SK-N-SH (cell line): ENCODE measurements at regions not wholly inside any gene's neighbourhood (a gene's known extent, or its start where the extent isn't known, plus 50 kb on each side); places are given as distances from the start of the nearest gene placed in this dataset.

Experiments used
- EP300 ChIP-seq, 2 experiments: IDR thresholded peaks; 2 replicates each; pipeline versions ENCODE4 v1.4.0 to v1.6.1; 2012; ENCODE audit warnings: borderline replicate concordance in 1 of 2, low read depth in 1 of 2, low read length in 1 of 2
- EZH2phosphoT487 ChIP-seq: fragments of 200-600 bp; sonication (generic); IDR thresholded peaks from 2 replicates; pipeline ENCODE4 v1.6.1; 2017; ENCODE audit warnings: low read depth, mixed run types, mild to moderate bottlenecking, antibody characterized with exemption, moderate library complexity, borderline replicate concordance
- JUND ChIP-seq: IDR thresholded peaks from 2 replicates; pipeline ENCODE4 v1.4.0; 2012
- MEF2A ChIP-seq: IDR thresholded peaks from 2 replicates; pipeline ENCODE4 v1.4.0; 2012; ENCODE audit warnings: low read depth, borderline replicate concordance
- MXI1 ChIP-seq: IDR thresholded peaks from 2 replicates; pipeline ENCODE4 v1.6.1; 2012; ENCODE audit warnings: mild to moderate bottlenecking, low read depth, low read length, improper control_type of control experiment
- POLR2AphosphoS5 ChIP-seq: IDR thresholded peaks from 2 replicates; pipeline ENCODE4 v1.6.1; 2012; ENCODE audit warnings: low read depth, low read length
- RAD21 ChIP-seq: IDR thresholded peaks from 2 replicates; pipeline ENCODE4 v1.6.1; 2012; ENCODE audit warnings: mild to moderate bottlenecking, low read length
- SMC3 ChIP-seq: IDR thresholded peaks from 2 replicates; pipeline ENCODE4 v1.6.1; 2012; ENCODE audit warnings: low read depth, low read length, improper control_type of control experiment
- TAF1 ChIP-seq: IDR thresholded peaks from 2 replicates; pipeline ENCODE4 v1.6.1; 2012; ENCODE audit warnings: low read depth, mild to moderate bottlenecking, low read length, moderate library complexity, borderline replicate concordance
- TF ChIP-seq, protein P1 (sequence below): fragments of 200-600 bp; sonication (generic); IDR thresholded peaks from 2 replicates; pipeline ENCODE4 v1.6.1; 2017; ENCODE audit warnings: antibody characterized with exemption, mild to moderate bottlenecking, moderate library complexity

GRCh38 chr2:12404497-12404896 lies 312.2 kb upstream of the TRIB2 start:
- TF ChIP-seq EZH2phosphoT487 (no peak), MEF2A (no peak), POLR2AphosphoS5 (no peak), JUND (no peak), TAF1 (no peak), MXI1 (no peak), RAD21 (no peak), SMC3 (no peak), EP300 (IDR thresholded peaks at IDR 0.05; ENCODE audit: borderline replicate concordance in 1 of 2, low read depth in 1 of 2, low read length in 1 of 2) (no peak)
- TF ChIP-seq, protein P1, sequence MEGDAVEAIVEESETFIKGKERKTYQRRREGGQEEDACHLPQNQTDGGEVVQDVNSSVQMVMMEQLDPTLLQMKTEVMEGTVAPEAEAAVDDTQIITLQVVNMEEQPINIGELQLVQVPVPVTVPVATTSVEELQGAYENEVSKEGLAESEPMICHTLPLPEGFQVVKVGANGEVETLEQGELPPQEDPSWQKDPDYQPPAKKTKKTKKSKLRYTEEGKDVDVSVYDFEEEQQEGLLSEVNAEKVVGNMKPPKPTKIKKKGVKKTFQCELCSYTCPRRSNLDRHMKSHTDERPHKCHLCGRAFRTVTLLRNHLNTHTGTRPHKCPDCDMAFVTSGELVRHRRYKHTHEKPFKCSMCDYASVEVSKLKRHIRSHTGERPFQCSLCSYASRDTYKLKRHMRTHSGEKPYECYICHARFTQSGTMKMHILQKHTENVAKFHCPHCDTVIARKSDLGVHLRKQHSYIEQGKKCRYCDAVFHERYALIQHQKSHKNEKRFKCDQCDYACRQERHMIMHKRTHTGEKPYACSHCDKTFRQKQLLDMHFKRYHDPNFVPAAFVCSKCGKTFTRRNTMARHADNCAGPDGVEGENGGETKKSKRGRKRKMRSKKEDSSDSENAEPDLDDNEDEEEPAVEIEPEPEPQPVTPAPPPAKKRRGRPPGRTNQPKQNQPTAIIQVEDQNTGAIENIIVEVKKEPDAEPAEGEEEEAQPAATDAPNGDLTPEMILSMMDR = no peak
